Muscle layer of colon (tissue), 2 donors: ENCODE measurements at regions not wholly inside any gene's neighbourhood (a gene's known extent, or its start where the extent isn't known, plus 50 kb on each side); places are given as distances from the start of the nearest gene placed in this dataset.

Source experiments
- H3K27ac ChIP-seq: one replicate; pipeline ENCODE4 v1.7.0; 2013; ENCODE audit warnings: low read depth, mild to moderate bottlenecking, low read length, moderate library complexity
- H3K27me3 ChIP-seq, 2 donors: one replicate each; pipeline ENCODE4 v1.7.0; 2013; ENCODE audit warnings: low read length in 2 of 2, mild to moderate bottlenecking in 2 of 2; ENCODE audit not compliant: insufficient read depth in 2 of 2, control insufficient read depth in 1 of 2
- H3K36me3 ChIP-seq: one replicate; pipeline ENCODE4 v1.7.0; 2013; ENCODE audit warnings: mild to moderate bottlenecking, low read length; ENCODE audit not compliant: insufficient read depth
- H3K4me1 ChIP-seq: one replicate; pipeline ENCODE4 v1.7.0; 2013; ENCODE audit warnings: mild to moderate bottlenecking, low read length; ENCODE audit not compliant: insufficient read depth
- H3K4me3 ChIP-seq, 2 donors: one replicate each; pipeline ENCODE4 v1.7.0; 2013; ENCODE audit warnings: low read length in 2 of 2, low read depth in 1 of 2, mild to moderate bottlenecking in 1 of 2, moderate library complexity in 1 of 2
- H3K9ac ChIP-seq: one replicate; pipeline ENCODE4 v1.7.0; 2013; ENCODE audit warnings: low read length
- H3K9me3 ChIP-seq: one replicate; pipeline ENCODE4 v1.7.0; 2013; ENCODE audit warnings: mild to moderate bottlenecking, low read length
- donor health status: abdominal sarcoma.
- donor health status: Adenocarcinoma of cecum.

GRCh38 chr3:178440043-178440442 lies 96.2 kb upstream of the KCNMB2 start:
- Histone ChIP-seq H3K36me3 (no peaks in the 10 kb centered on the region), H3K4me3 (no peak overlapping the region), H3K27me3 (no peaks in the 10 kb centered on the region), H3K9me3 (no peaks in the 10 kb centered on the region), H3K4me1 (no peaks in the 10 kb centered on the region), H3K27ac (no peak overlapping the region), H3K9ac (no peak overlapping the region)

GRCh38 chr3:178443634-178444033 lies 92.6 kb upstream of the KCNMB2 start:
- Histone ChIP-seq H3K36me3 (no peaks in the 10 kb centered on the region), H3K27ac (no peak overlapping the region), H3K4me1 (no peaks in the 10 kb centered on the region), H3K9me3 (no peaks in the 10 kb centered on the region), H3K4me3 (no peak overlapping the region), H3K9ac (no peak overlapping the region), H3K27me3 (no peaks in the 10 kb centered on the region)

GRCh38 chr3:178445139-178445538 lies 91.1 kb upstream of the KCNMB2 start:
- Histone ChIP-seq H3K27me3 (no peaks in the 10 kb centered on the region), H3K4me3 (no peak overlapping the region), H3K9me3 (no peaks in the 10 kb centered on the region), H3K27ac (no peak overlapping the region), H3K36me3 (no peaks in the 10 kb centered on the region), H3K9ac (no peak overlapping the region), H3K4me1 (no peaks in the 10 kb centered on the region)

- Histone ChIP-seq H3K9me3 (no peaks in the 10 kb centered on the region), H3K4me1 (no peaks in the 10 kb centered on the region), H3K4me3 (no peak overlapping the region), H3K9ac (no peak overlapping the region), H3K27me3 (no peaks in the 10 kb centered on the region), H3K27ac (no peak overlapping the region), H3K36me3 (no peaks in the 10 kb centered on the region)
These were observed 90.2 kb upstream of the KCNMB2 start for GRCh38 chr3:178446059-178446458.

- Histone ChIP-seq H3K4me1 (peaks cover 12% of the 10 kb centered on the region), H3K27ac (no peak overlapping the region), H3K9me3 (no peaks in the 10 kb centered on the region), H3K36me3 (no peaks in the 10 kb centered on the region), H3K9ac (no peak overlapping the region), H3K4me3 (no peak overlapping the region), H3K27me3 (no peaks in the 10 kb centered on the region)
These were observed 85.8 kb upstream of the KCNMB2 start for GRCh38 chr3:178450476-178450875.

GRCh38 chr3:178451799-178452198 lies 84.4 kb upstream of the KCNMB2 start:
- no peaks in the 10 kb centered on the region for H3K27me3 ChIP-seq
- H3K36me3 ChIP-seq: no peaks in the 10 kb centered on the region
- peaks cover 12% of the 10 kb centered on the region for H3K4me1 ChIP-seq
- H3K9me3 ChIP-seq: no peaks in the 10 kb centered on the region
- no peak overlapping the region for H3K9ac ChIP-seq
- no peak overlapping the region for H3K27ac ChIP-seq
- H3K4me3 ChIP-seq: no peak overlapping the region

- Histone ChIP-seq H3K4me1 (peaks cover 12% of the 10 kb centered on the region), H3K4me3 (no peak overlapping the region), H3K9ac (no peak overlapping the region), H3K36me3 (no peaks in the 10 kb centered on the region), H3K27me3 (no peaks in the 10 kb centered on the region), H3K27ac (no peak overlapping the region), H3K9me3 (no peaks in the 10 kb centered on the region)
These were observed 81.5 kb upstream of the KCNMB2 start for GRCh38 chr3:178454726-178455125.

- Histone ChIP-seq H3K27me3 (no peaks in the 10 kb centered on the region), H3K27ac (no peak overlapping the region), H3K9ac (no peak overlapping the region), H3K4me1 (peaks cover 12% of the 10 kb centered on the region), H3K9me3 (no peaks in the 10 kb centered on the region), H3K4me3 (no peak overlapping the region), H3K36me3 (no peaks in the 10 kb centered on the region)
These were observed 81.0 kb upstream of the KCNMB2 start for GRCh38 chr3:178455226-178455625.

GRCh38 chr3:178455946-178456345 lies 80.3 kb upstream of the KCNMB2 start:
- Histone ChIP-seq H3K9me3 (no peaks in the 10 kb centered on the region), H3K27me3 (no peaks in the 10 kb centered on the region), H3K4me3 (no peak overlapping the region)

GRCh38 chr3:178456621-178457285 lies 79.5 kb upstream of the KCNMB2 start:
- no peaks in the 10 kb centered on the region for H3K36me3 ChIP-seq
- H3K4me3 ChIP-seq: no peak overlapping the region
- H3K27me3 ChIP-seq: no peaks in the 10 kb centered on the region
- H3K27ac ChIP-seq: no peak overlapping the region
- no peak overlapping the region for H3K9ac ChIP-seq
- H3K9me3 ChIP-seq: no peaks in the 10 kb centered on the region
- H3K4me1 ChIP-seq: peaks cover 12% of the 10 kb centered on the region

More at GRCh38 chr3:178455946-178456345, 80.3 kb upstream of the KCNMB2 start:
- Histone ChIP-seq H3K9ac (no peak overlapping the region), H3K36me3 (no peaks in the 10 kb centered on the region), H3K4me1 (peaks cover 12% of the 10 kb centered on the region), H3K27ac (no peak overlapping the region)

- Histone ChIP-seq H3K9ac (no peak overlapping the region), H3K36me3 (no peaks in the 10 kb centered on the region), H3K27me3 (no peaks in the 10 kb centered on the region), H3K4me3 (no peak overlapping the region), H3K4me1 (peaks cover 12% of the 10 kb centered on the region), H3K27ac (no peak overlapping the region), H3K9me3 (no peaks in the 10 kb centered on the region)
These were observed 78.7 kb upstream of the KCNMB2 start for GRCh38 chr3:178457511-178457910.

- Histone ChIP-seq H3K27ac (no peak overlapping the region), H3K9me3 (no peaks in the 10 kb centered on the region)
These were observed 77.8 kb upstream of the KCNMB2 start for GRCh38 chr3:178458313-178459037.

More at GRCh38 chr3:178458313-178459037, 77.8 kb upstream of the KCNMB2 start:
- Histone ChIP-seq H3K9ac (no peak overlapping the region), H3K36me3 (no peaks in the 10 kb centered on the region), H3K27me3 (no peaks in the 10 kb centered on the region), H3K4me1 (peaks cover 12% of the 10 kb centered on the region), H3K4me3 (no peak overlapping the region)
